ENCODE measurements at regions not wholly inside any gene's neighbourhood (a gene's known extent, or its start where the extent isn't known, plus 50 kb on each side); places are given as distances from the start of the nearest gene placed in this dataset.

DNA sequence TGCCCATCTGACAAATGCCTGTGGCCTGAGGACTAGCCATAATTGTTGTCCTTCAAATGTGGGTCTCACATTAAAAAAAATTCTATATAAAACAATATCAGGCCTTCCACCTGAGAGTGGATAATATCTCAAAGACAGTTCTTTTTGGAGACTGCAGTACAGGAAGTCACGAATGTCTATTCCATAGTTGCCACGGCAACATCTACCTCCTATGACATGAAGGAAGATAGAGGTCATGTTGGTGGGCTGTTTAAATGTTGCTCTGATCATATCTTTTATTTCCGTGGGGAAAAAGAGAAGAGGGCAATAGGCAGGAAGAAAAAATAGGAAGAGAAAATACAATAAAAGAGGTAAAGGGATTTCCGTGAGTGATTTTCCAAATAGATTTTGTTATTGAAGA is 151.8 kb downstream of the ARL6IP6 start:
- TF ChIP-seq POLR2A (IDR thresholded peaks at IDR 0.05) = no peak
- TF ChIP-seq, protein P1, sequence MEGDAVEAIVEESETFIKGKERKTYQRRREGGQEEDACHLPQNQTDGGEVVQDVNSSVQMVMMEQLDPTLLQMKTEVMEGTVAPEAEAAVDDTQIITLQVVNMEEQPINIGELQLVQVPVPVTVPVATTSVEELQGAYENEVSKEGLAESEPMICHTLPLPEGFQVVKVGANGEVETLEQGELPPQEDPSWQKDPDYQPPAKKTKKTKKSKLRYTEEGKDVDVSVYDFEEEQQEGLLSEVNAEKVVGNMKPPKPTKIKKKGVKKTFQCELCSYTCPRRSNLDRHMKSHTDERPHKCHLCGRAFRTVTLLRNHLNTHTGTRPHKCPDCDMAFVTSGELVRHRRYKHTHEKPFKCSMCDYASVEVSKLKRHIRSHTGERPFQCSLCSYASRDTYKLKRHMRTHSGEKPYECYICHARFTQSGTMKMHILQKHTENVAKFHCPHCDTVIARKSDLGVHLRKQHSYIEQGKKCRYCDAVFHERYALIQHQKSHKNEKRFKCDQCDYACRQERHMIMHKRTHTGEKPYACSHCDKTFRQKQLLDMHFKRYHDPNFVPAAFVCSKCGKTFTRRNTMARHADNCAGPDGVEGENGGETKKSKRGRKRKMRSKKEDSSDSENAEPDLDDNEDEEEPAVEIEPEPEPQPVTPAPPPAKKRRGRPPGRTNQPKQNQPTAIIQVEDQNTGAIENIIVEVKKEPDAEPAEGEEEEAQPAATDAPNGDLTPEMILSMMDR (IDR thresholded peaks at IDR 0.05) = no peak
